ENCODE measurements at regions not wholly inside any gene's neighbourhood (a gene's known extent, or its start where the extent isn't known, plus 50 kb on each side); places are given as distances from the start of the nearest gene placed in this dataset.

DNA sequence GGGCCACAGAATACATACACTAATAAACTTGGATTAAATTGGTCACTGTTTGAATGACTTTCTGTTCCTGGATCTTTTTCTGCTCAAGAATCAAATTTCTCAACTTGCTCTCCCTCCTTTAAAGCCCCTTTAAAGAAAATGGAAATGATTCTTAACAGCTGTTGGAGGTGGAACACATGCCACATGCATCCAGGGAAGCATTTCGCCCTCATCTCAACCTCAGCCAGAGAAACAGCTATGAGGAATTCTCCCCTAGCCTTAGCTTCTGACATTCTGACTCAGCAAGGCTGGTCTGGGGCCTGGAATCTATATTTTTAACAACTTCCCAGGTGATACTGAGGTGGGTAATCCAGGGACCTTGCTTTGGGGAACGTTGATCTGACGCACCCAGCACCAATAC, 263.4 kb upstream of the ECI2 start:
- H3K4me1 Mint-ChIP-seq (ENCODE audit: low read depth): peaks cover 18% of the 10 kb centered on the region
- no peak for DNase-seq (ENCODE audit: low spot score)
- TF ChIP-seq, protein P1, sequence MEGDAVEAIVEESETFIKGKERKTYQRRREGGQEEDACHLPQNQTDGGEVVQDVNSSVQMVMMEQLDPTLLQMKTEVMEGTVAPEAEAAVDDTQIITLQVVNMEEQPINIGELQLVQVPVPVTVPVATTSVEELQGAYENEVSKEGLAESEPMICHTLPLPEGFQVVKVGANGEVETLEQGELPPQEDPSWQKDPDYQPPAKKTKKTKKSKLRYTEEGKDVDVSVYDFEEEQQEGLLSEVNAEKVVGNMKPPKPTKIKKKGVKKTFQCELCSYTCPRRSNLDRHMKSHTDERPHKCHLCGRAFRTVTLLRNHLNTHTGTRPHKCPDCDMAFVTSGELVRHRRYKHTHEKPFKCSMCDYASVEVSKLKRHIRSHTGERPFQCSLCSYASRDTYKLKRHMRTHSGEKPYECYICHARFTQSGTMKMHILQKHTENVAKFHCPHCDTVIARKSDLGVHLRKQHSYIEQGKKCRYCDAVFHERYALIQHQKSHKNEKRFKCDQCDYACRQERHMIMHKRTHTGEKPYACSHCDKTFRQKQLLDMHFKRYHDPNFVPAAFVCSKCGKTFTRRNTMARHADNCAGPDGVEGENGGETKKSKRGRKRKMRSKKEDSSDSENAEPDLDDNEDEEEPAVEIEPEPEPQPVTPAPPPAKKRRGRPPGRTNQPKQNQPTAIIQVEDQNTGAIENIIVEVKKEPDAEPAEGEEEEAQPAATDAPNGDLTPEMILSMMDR (IDR thresholded peaks at IDR 0.05): no peak
- H3K9me3 Mint-ChIP-seq (ENCODE audit: low read depth): no peaks in the 10 kb centered on the region
- H3K27me3 Mint-ChIP-seq (ENCODE audit: low read depth): no peaks in the 10 kb centered on the region
- H3K27ac Mint-ChIP-seq (ENCODE audit: unreplicated experiment): no peak overlapping the region
- H3K4me3 Mint-ChIP-seq (ENCODE audit: unreplicated experiment): no peak overlapping the region
- H3K36me3 Mint-ChIP-seq (ENCODE audit: low read depth): no peaks in the 10 kb centered on the region

DNA sequence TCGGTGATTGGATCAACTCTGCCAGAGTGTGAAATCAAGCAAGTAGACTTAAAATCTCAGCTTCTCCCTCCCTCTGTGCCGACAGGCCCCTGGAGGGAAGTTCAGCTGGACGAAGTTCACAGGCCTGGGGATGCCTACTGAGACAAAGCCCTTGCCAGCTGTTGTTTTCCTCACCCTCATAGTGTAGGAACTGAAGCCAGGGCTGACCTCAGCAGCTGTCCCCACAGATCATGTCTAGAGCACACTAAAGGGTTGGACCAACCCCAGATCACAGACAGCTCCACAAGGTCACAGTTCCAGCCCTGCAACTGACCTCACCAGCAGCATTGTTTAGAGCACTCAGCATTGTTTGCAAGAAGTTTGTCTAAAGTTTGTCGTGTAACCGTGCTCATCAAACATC, 261.9 kb upstream of the ECI2 start:
- H3K27ac Mint-ChIP-seq (ENCODE audit: unreplicated experiment): no peak overlapping the region
- no peaks in the 10 kb centered on the region for H3K36me3 Mint-ChIP-seq (ENCODE audit: low read depth)
- no peaks in the 10 kb centered on the region for H3K9me3 Mint-ChIP-seq (ENCODE audit: low read depth)
- no peak overlapping the region for H3K4me3 Mint-ChIP-seq (ENCODE audit: unreplicated experiment)
- peaks cover 3% of the 10 kb centered on the region for H3K4me1 Mint-ChIP-seq (ENCODE audit: low read depth)
- TF ChIP-seq, protein P1 (IDR thresholded peaks at IDR 0.05): no peak
- DNase-seq (ENCODE audit: low spot score): no peak
- no peaks in the 10 kb centered on the region for H3K27me3 Mint-ChIP-seq (ENCODE audit: low read depth)

DNA sequence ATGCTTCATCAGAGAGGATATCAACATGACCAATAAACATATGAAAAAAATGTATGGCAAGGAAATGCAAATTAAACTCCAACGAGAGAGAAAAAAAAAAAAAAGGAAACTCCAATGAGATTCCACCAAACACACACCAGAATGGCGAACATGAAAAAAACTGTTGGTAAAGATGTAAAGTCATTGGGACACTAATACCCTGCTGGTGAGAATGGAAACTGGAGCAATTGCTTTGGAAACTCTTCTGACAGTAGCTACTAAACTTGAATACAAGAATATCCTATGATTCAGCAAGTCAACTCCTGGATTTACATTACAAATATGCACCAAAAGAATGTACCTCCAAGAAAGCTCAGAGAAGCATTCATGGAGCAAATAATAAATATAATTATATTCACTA, 260.7 kb upstream of the ECI2 start:
- no peak for DNase-seq (ENCODE audit: low spot score)
- Mint-ChIP-seq H3K27ac (ENCODE audit: unreplicated experiment) (no peak overlapping the region), H3K27me3 (ENCODE audit: low read depth) (peaks cover 2% of the 10 kb centered on the region), H3K4me1 (ENCODE audit: low read depth) (no peaks in the 10 kb centered on the region), H3K9me3 (ENCODE audit: low read depth) (no peaks in the 10 kb centered on the region), H3K4me3 (ENCODE audit: unreplicated experiment) (no peak overlapping the region), H3K36me3 (ENCODE audit: low read depth) (no peaks in the 10 kb centered on the region)
- TF ChIP-seq, protein P1 (IDR thresholded peaks at IDR 0.05): peak; percentile 44

DNA sequence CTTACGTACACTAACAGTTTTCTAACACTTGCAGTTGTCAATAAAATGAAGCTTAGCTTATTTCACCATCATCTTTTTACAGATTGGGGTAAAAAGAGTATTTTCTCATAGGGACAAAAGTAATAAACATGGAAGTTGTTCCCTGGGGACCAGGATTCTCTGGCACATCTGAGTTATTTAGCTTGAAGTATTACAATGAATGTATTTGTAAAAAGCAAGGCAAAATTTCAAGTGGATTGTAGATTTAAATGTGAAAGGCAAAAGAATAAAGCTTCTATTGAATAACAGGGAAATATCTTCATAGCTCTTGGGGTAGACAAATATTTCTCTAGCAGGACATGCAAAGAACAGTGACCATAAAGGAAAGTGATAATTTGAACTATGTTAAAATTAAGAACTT, 260.0 kb upstream of the ECI2 start:
- Mint-ChIP-seq H3K36me3 (ENCODE audit: low read depth) (no peaks in the 10 kb centered on the region), H3K27ac (ENCODE audit: unreplicated experiment) (no peak overlapping the region), H3K9me3 (ENCODE audit: low read depth) (no peaks in the 10 kb centered on the region), H3K4me3 (ENCODE audit: unreplicated experiment) (no peak overlapping the region), H3K27me3 (ENCODE audit: low read depth) (peaks cover 2% of the 10 kb centered on the region), H3K4me1 (ENCODE audit: low read depth) (no peaks in the 10 kb centered on the region)
- TF ChIP-seq, protein P1 (IDR thresholded peaks at IDR 0.05): no peak
- no peak for DNase-seq (ENCODE audit: low spot score)

DNA sequence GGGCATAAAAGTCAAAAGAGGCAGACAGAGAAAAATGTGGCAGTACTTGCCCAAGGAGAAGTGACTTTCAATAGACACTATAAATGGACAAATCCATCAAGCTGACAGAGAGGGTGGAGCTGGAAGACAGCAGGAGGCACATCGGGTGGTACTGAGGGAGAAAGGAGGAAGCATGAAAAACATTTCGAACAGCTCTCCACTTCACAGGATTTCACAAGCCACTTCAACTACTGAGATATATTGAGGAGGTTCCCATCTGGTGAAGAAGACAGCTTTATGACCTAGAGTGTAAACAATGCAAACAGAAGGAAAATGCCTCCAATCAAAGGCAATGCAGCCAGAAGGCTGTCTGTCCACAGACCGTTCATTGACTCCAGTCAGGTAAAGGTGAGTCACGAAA, 259.4 kb upstream of the ECI2 start:
- TF ChIP-seq, protein P1 (IDR thresholded peaks at IDR 0.05): no peak
- H3K4me1 Mint-ChIP-seq (ENCODE audit: low read depth): no peaks in the 10 kb centered on the region
- H3K36me3 Mint-ChIP-seq (ENCODE audit: low read depth): no peaks in the 10 kb centered on the region
- H3K27ac Mint-ChIP-seq (ENCODE audit: unreplicated experiment): no peak overlapping the region
- no peak for DNase-seq (ENCODE audit: low spot score)
- H3K27me3 Mint-ChIP-seq (ENCODE audit: low read depth): peaks cover 2% of the 10 kb centered on the region
- H3K9me3 Mint-ChIP-seq (ENCODE audit: low read depth): no peaks in the 10 kb centered on the region
- H3K4me3 Mint-ChIP-seq (ENCODE audit: unreplicated experiment): no peak overlapping the region

All from chondrocyte (in vitro differentiated cells).